Pancreas (tissue), 10 donors: ENCODE measurements at regions not wholly inside any gene's neighbourhood (a gene's known extent, or its start where the extent isn't known, plus 50 kb on each side); places are given as distances from the start of the nearest gene placed in this dataset.

Experiments used
- ATAC-seq, 4 donors: fragments of 200-7000 bp; cut with Tn5 transposase; one replicate each; pipeline versions ENCODE4 v1.8.0 to v1.9.1; 2020; ENCODE audit warnings: mild to moderate bottlenecking in 4 of 4, moderate library complexity in 4 of 4
- DNase-seq, 6 donors: peaks; one replicate each; pipeline ENCODE4 v3.0.0-alpha.2; 2020
- FAIRE-seq: peaks from 2 replicates; lab custom pipeline; 2012; peaks lifted over from hg19 to GRCh38; lab: Jason Lieb, UNC
- H3K27ac ChIP-seq, 4 donors: fragments of 200-600 bp; sonication (generic); 1 replicate in 3 of 4; 2 replicates in 1 of 4; pipeline versions ENCODE4 v1.5.0 to v1.8.0; 2020
- H3K27me3 ChIP-seq, 4 donors: fragments of 200-600 bp; one replicate each; pipeline ENCODE4 v1.8.0; 2021
- H3K36me3 ChIP-seq, 3 donors: fragments of 200-600 bp; sonication (generic) in 1 of 3; one replicate each; pipeline versions ENCODE4 v1.5.0 to v1.8.0; 2020 to 2021
- H3K4me1 ChIP-seq, 3 donors: fragments of 200-600 bp; one replicate each; pipeline ENCODE4 v1.8.0; 2021
- H3K4me3 ChIP-seq, 4 donors: fragments of 200-600 bp; sonication (generic) in 2 of 4; one replicate each; pipeline versions ENCODE4 v1.5.0 to v1.8.0; 2020 to 2021
- H3K9me3 ChIP-seq, 4 donors: fragments of 200-600 bp; one replicate each; pipeline ENCODE4 v1.8.0; 2021
- WGBS, 2 donors: extraction: QIAGEN DNeasy Blood & Tissue Kit; methylation state at CpG; one replicate each; pipeline ENCODE4 v1.1.7; 2013; 5-methylcytosine and 5-hydroxymethylcytosine counted together
- intact Hi-C, 3 donors: fragments of 100-400 bp; cut with DNase I; formaldehyde crosslinking; loops; one replicate each; pipeline versions ENCODE4 v1.11.1 to v1.14.2; 2022
- TF ChIP-seq, protein P1 (sequence below), 4 donors: fragments of 200-600 bp; sonication (generic) in 3 of 4; IDR thresholded peaks; one replicate each; pipeline versions ENCODE4 v1.5.0 to v1.8.0; 2021; ENCODE audit warnings: antibody characterized with exemption in 4 of 4
- donor health status: healthy with polysubstance abuse.
- donor health status: DM: no; HTN: no; CAD: no; lungs with moderate emphysema.
- donor health status: DM: no; HTN: no; CAD: no.
- donor health status: control.
- donor health status: control.
- donor health status: Bipolar disorder and iron deficiency.
- donor health status: DM: yes; HTN: yes; CAD: no.
- donor health status: DM: no; HTN: no; CAD: no.
- donor health status: DM: no; HTN: no; CAD: no.
- donor health status: DM: yes; HTN: yes; CAD: no.

DNA sequence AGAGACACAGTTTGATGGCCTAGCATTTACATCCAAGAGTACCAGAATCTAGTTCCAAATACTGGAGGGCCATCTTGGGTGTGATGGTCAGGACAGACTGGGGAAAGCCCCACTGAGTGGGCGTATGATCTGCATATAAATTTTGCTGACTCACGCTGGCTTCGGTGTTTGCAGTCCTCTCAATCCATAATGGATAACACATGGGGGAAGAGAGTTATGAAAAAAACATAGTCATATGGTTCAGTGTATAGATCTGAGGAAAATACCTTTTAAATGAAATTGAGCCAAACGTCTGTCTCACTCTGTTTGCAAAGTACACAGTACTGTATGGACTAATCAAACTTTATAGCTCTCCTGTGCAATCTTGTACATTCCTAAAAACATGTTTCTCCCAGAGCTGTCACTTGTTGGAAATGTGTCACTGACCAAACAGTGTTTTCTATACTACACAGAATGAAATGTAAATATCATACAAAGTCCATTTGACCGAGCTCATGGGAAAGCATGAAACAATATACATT lies 125.3 kb upstream of the THBS1 start:
- Histone ChIP-seq H3K27me3 (no peaks in the 10 kb centered on the region), H3K9me3 (no peaks in the 10 kb centered on the region), H3K4me3 (no peak overlapping the region), H3K27ac (no peak overlapping the region), H3K36me3 (no peaks in the 10 kb centered on the region), H3K4me1 (peaks cover 0 to 28% (median 0%) of the 10 kb centered on the region in 3 donors)
- ATAC-seq = peak; percentile 20 to 75 (median 47)
- FAIRE-seq = no peak
- TF ChIP-seq, protein P1, sequence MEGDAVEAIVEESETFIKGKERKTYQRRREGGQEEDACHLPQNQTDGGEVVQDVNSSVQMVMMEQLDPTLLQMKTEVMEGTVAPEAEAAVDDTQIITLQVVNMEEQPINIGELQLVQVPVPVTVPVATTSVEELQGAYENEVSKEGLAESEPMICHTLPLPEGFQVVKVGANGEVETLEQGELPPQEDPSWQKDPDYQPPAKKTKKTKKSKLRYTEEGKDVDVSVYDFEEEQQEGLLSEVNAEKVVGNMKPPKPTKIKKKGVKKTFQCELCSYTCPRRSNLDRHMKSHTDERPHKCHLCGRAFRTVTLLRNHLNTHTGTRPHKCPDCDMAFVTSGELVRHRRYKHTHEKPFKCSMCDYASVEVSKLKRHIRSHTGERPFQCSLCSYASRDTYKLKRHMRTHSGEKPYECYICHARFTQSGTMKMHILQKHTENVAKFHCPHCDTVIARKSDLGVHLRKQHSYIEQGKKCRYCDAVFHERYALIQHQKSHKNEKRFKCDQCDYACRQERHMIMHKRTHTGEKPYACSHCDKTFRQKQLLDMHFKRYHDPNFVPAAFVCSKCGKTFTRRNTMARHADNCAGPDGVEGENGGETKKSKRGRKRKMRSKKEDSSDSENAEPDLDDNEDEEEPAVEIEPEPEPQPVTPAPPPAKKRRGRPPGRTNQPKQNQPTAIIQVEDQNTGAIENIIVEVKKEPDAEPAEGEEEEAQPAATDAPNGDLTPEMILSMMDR (IDR thresholded peaks at IDR 0.05) = no peak
- WGBS, 2 donors = 44 to 51% methylated on average over 5 of the region's 5 CpGs
- DNase-seq = peak in 1 of 6 donors; percentile 31
- intact Hi-C loops = no loop called here

DNA sequence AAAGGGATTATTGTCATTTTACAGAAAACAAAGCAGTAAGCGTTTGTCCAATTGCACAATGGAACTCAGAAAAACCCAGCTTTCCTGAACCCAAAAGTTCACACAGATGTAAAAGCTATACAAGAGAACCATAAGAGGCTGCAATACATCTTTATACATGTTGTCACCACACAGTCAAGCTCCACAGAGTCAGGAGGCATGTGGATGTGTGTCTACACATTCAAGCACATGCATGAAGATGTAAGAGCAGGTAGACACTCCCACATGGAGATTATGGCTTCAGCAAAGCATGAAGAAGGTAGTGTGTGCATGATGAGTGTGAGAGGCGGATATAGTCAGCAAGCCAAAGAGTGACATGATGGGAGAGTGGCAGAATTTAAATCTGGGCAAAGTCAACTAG lies 124.7 kb upstream of the THBS1 start:
- no peak overlapping the region for H3K27ac ChIP-seq
- no peaks in the 10 kb centered on the region for H3K36me3 ChIP-seq
- WGBS, 2 donors = 89 to 91% methylated on average over 2 of the region's 2 CpGs
- intact Hi-C loops = no loop called here
- TF ChIP-seq, protein P1 (IDR thresholded peaks at IDR 0.05) = no peak
- no peak for FAIRE-seq
- peaks cover 0 to 28% (median 0%) of the 10 kb centered on the region in 3 donors for H3K4me1 ChIP-seq
- H3K27me3 ChIP-seq = no peaks in the 10 kb centered on the region
- no peak overlapping the region for H3K4me3 ChIP-seq
- ATAC-seq = no peak
- H3K9me3 ChIP-seq = no peaks in the 10 kb centered on the region
- no peak for DNase-seq

DNA sequence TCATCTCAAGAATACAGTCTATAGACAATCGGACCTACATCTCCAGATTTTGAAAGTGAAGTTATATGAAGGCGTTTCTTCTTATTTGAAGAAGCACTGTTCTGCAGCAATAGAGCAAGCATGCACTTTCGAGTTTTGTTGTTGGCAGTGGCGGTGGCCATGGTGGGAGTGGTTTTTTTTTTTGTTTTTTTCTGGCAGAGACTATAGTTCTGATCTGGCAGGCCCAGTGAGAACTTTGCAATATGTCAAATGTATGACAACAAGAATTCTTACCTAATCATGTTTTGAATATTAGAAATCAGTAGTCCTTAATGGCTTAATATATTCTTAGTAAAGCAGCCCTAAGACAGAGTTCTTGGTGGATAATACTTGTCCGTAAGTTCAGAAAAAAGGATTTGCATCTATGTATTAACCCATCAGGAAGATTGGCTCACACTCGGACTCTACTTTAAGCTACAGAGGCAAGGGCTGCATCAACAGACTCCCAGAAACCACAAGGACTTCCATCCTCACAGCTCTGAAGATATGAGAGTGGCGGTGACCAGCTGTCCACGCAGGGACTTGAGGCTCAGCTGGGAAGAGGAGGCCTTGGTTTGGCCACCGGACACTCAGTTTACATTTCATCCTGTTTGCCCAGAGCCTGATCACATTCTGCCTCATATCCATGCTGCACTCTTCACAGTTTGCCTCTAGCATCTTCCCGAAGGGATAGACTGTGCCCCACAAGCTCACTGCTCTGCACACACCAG lies 124.1 kb upstream of the THBS1 start:
- Histone ChIP-seq H3K9me3 (no peaks in the 10 kb centered on the region), H3K4me1 (peaks cover 0 to 28% (median 0%) of the 10 kb centered on the region in 3 donors), H3K27ac (no peak overlapping the region), H3K36me3 (no peaks in the 10 kb centered on the region), H3K4me3 (no peak overlapping the region), H3K27me3 (no peaks in the 10 kb centered on the region)
- intact Hi-C loops = no loop called here
- no peak for FAIRE-seq
- TF ChIP-seq, protein P1 (IDR thresholded peaks at IDR 0.05) = no peak
- no peak for DNase-seq
- ATAC-seq = peak; percentile 49 to 62 (median 58)
- 61 to 66% methylated on average over 10 of the region's 10 CpGs for WGBS, 2 donors

DNA sequence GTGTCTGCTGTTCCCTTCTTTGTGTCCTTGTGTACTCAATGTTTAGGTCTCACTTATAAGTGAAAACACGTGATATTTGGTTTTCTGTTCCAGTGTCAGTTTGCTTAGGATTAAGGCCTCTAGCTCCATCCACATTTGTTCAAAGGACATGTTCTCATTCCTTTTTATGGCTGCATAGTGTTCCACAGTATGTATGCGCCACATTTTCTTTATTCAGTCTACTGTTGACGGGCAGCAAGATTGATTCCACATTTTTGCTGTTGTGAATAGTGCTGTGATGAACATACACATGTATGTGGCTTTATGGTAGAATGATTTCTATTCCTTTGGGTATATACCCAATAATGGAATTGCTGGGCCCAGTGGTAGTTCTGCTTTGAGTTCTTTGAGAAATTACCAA lies 122.7 kb upstream of the THBS1 start:
- Histone ChIP-seq H3K27me3 (no peaks in the 10 kb centered on the region), H3K4me3 (no peak overlapping the region), H3K27ac (no peak overlapping the region), H3K9me3 (no peaks in the 10 kb centered on the region), H3K36me3 (no peaks in the 10 kb centered on the region), H3K4me1 (peaks cover 0 to 28% (median 0%) of the 10 kb centered on the region in 3 donors)
- ATAC-seq = no peak
- no peak for FAIRE-seq
- 96 to 97% methylated on average over 3 of the region's 3 CpGs for WGBS, 2 donors
- intact Hi-C loops = no loop called here
- no peak for DNase-seq
- TF ChIP-seq, protein P1 (IDR thresholded peaks at IDR 0.05) = no peak

DNA sequence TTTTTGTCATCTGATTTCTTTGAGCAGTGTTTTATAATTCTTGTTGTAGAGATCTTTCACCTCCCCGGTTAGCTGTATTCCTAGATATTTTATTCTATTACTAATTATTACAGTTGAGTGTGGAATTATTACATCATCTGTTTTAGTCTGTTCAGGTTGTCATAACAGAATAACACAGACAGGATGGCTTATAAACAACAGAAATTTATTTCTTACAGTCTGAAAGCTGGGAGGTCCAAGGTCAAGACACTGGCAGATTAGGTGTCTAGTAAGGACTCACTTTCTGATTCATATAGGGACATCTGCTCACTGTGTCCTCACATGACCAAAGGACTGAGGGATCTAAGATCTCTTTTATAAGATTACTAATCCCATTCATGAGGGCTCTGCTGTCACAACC lies 121.3 kb upstream of the THBS1 start:
- Histone ChIP-seq H3K4me3 (no peak overlapping the region), H3K27ac (no peak overlapping the region), H3K9me3 (no peaks in the 10 kb centered on the region), H3K4me1 (peaks cover 0 to 25% (median 0%) of the 10 kb centered on the region in 3 donors), H3K36me3 (no peaks in the 10 kb centered on the region), H3K27me3 (no peaks in the 10 kb centered on the region)
- intact Hi-C loops = no loop called here
- ATAC-seq (no peak), DNase-seq (no peak), FAIRE-seq (no peak)
- 81 to 88% methylated on average over 1 of the region's 1 CpG for WGBS, 2 donors
- TF ChIP-seq, protein P1 (IDR thresholded peaks at IDR 0.05) = no peak
